GM12878 (cell line): ENCODE measurements at regions not wholly inside any gene's neighbourhood (a gene's known extent, or its start where the extent isn't known, plus 50 kb on each side); places are given as distances from the start of the nearest gene placed in this dataset.

Experiments used
- ATAC-seq: fragments of 200-7000 bp; cut with Tn5 transposase; 3 replicates; pipeline ENCODE4 v1.9.1; 2020; ENCODE audit warnings: mild to moderate bottlenecking, moderate library complexity
- BruUV-seq: library from RNA; stranded (reverse); fragments of 400-500 nt; replicated peaks from 2 replicates; lab custom pipeline; 2021; lab: Mats Ljungman, UMichigan
- CTCF ChIA-PET: fragments of 300-600 bp; sonication (Branson Sonifier 250); formaldehyde crosslinking; extraction: SDS; loops from one replicate; lab custom pipeline; 2021; ENCODE audit warnings: inconsistent platforms; lab: Yijun Ruan, JAX
- POLR2A ChIA-PET: fragments of 350-600 bp; formaldehyde crosslinking; extraction: SDS; loops from one replicate; lab custom pipeline; 2021; ENCODE audit warnings: inconsistent platforms; lab: Charles Lee
- RAD21 ChIA-PET: fragments of 300-600 bp; sonication (Branson Sonifier 250); formaldehyde crosslinking; loops from one replicate; lab custom pipeline; 2023; ENCODE audit warnings: antibody characterized with exemption; ENCODE audit not compliant: unreplicated experiment; lab: Charles Lee
- SMC1A ChIA-PET: fragments of 300-600 bp; sonication (Branson Sonifier 250); formaldehyde crosslinking; loops from one replicate; lab custom pipeline; 2023; ENCODE audit not compliant: unreplicated experiment, uncharacterized antibody; lab: Charles Lee
- DNase-seq: peaks from one replicate; pipeline ENCODE4 v3.0.0-alpha.2; 2011; ENCODE audit warnings: low read depth, low spot score
- FAIRE-seq: peaks from 3 replicates; lab custom pipeline; 2011; peaks lifted over from hg19 to GRCh38; lab: Jason Lieb, UNC
- H2AFZ ChIP-seq: 2 replicates; pipeline ENCODE4 v1.6.0; 2011; ENCODE audit warnings: low read depth, low read length, control low read depth; ENCODE audit not compliant: control insufficient read depth
- H3K27ac ChIP-seq: 2 replicates; pipeline ENCODE4 v1.5.1; 2011; ENCODE audit warnings: control low read depth; ENCODE audit not compliant: control insufficient read depth, insufficient read depth
- H3K27me3 ChIP-seq, 2 experiments: replicated peaks in 1 of 2; 2 replicates each; pipeline versions ENCODE4 v1.6.0 to v1.6.1; 2011; ENCODE audit warnings: low read length in 1 of 2; ENCODE audit not compliant: control insufficient read depth in 2 of 2, insufficient read depth in 2 of 2
- H3K36me3 ChIP-seq, 2 experiments: 2 replicates each; pipeline ENCODE4 v1.5.1; 2011; ENCODE audit warnings: low read length in 1 of 2; ENCODE audit not compliant: control insufficient read depth in 2 of 2, insufficient read depth in 2 of 2
- H3K4me1 ChIP-seq: 2 replicates; pipeline ENCODE4 v1.6.1; 2011; ENCODE audit warnings: mild to moderate bottlenecking, low read length, moderate library complexity, mixed read lengths; ENCODE audit not compliant: control insufficient read depth, insufficient read depth
- H3K4me2 ChIP-seq: 2 replicates; pipeline ENCODE4 v1.6.0; 2011; ENCODE audit warnings: control low read depth; ENCODE audit not compliant: control insufficient read depth, insufficient read depth
- H3K4me3 ChIP-seq: fragments of 200-600 bp; sonication (generic); 2 replicates; pipeline ENCODE4 v1.5.1; 2016
- H3K79me2 ChIP-seq: 2 replicates; pipeline ENCODE4 v1.6.0; 2011; ENCODE audit warnings: low read length; ENCODE audit not compliant: control insufficient read depth, insufficient read depth
- H3K9ac ChIP-seq: 2 replicates; pipeline ENCODE4 v1.8.0; 2011; ENCODE audit warnings: low read length, control low read depth, mixed read lengths; ENCODE audit not compliant: control insufficient read depth, insufficient read depth
- H3K9me3 ChIP-seq: replicated peaks from 3 replicates; pipeline ENCODE4 v1.5.1; 2011; ENCODE audit warnings: mild to moderate bottlenecking, low read length; ENCODE audit not compliant: control insufficient read depth, insufficient read depth
- H4K20me1 ChIP-seq: 2 replicates; pipeline ENCODE4 v1.6.0; 2011; ENCODE audit not compliant: control insufficient read depth, insufficient read depth
- CREB1 ChIP-seq: IDR thresholded peaks from 2 replicates; pipeline ENCODE4 v1.6.1; 2012; ENCODE audit warnings: low read depth, mild to moderate bottlenecking, inconsistent platforms
- RBBP5 ChIP-seq: fragments of 200-600 bp; sonication (generic); conservative IDR thresholded peaks from 2 replicates; pipeline ENCODE4 v1.6.1; 2016
- SIN3A ChIP-seq: IDR thresholded peaks from 2 replicates; pipeline ENCODE4 v1.6.1; 2012; ENCODE audit warnings: low read depth, low read length, improper control_type of control experiment
- WGBS: methylation state at CpG from one replicate; pipeline ENCODE4 v1.1.6; 2016; ENCODE audit warnings: low lambda C conversion rate; ENCODE audit not compliant: insufficient replicate concordance, insufficient coverage; ENCODE audit errors: missing lambda C conversion rate; 5-methylcytosine and 5-hydroxymethylcytosine counted together
- in situ Hi-C: fragments of 300-500 bp; cut with MboI; formaldehyde crosslinking; loops from 9 replicates; pipeline ENCODE4 v1.14.3; 2018; ENCODE audit warnings: mixed read lengths
- intact Hi-C: fragments of 100-400 bp; cut with micrococcal nuclease; formaldehyde crosslinking; loops from one replicate; pipeline ENCODE4 v1.14.2; 2022; ENCODE audit not compliant: unreplicated experiment
- TF ChIP-seq, protein P1 (sequence below): fragments of 450-650 bp; IDR thresholded peaks from 2 replicates; pipeline ENCODE4 v1.6.1; 2017; ENCODE audit warnings: low read depth, mild to moderate bottlenecking, moderate library complexity
- TF ChIP-seq, protein P2 (sequence below): IDR thresholded peaks from 2 replicates; pipeline ENCODE4 v1.6.1; 2012; ENCODE audit warnings: improper control_type of control experiment, low read depth, low read length; ENCODE audit not compliant: insufficient replicate concordance
- TF ChIP-seq, protein P3 (sequence below): fragments of 450-650 bp; IDR thresholded peaks from 2 replicates; pipeline ENCODE4 v1.6.1; 2017; ENCODE audit warnings: mild to moderate bottlenecking
- TF ChIP-seq, protein P4 (sequence below): IDR thresholded peaks from 2 replicates; pipeline ENCODE4 v1.6.1; 2011; ENCODE audit warnings: low read depth, low read length, improper control_type of control experiment, borderline replicate concordance

DNA sequence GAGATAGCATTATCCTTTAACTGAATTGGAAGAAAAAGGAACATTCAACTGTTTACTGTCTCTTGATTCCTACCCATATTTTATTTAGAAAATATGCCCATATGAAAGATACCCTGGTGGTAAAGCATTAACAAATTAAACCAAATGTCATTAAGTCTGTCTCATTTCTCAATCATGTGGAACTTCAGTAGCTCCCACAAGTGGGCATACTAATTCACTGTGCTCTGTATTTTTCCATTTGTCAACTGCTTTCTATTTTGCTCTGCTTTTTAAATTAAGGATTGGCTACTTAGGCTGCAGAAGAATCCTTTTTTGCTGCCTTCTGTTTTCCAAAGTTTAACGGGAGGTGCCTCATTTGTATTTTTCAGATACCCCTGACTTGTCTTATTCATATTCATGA is 77.2 kb downstream of the DDIT4L start:
- no peaks in the 10 kb centered on the region for H4K20me1 ChIP-seq
- H3K36me3 ChIP-seq: no peaks in the 10 kb centered on the region
- no peak overlapping the region for H3K9ac ChIP-seq
- no peak for FAIRE-seq
- DNase-seq: no peak
- intact Hi-C loops: no loop called here
- in situ Hi-C loops: no loop called here
- no peaks in the 10 kb centered on the region for H3K9me3 ChIP-seq
- no TSS peak for BruUV-seq
- H3K27me3 ChIP-seq: no peaks in the 10 kb centered on the region
- TF ChIP-seq RBBP5 (no peak), SIN3A (no peak)
- TF ChIP-seq, protein P1, sequence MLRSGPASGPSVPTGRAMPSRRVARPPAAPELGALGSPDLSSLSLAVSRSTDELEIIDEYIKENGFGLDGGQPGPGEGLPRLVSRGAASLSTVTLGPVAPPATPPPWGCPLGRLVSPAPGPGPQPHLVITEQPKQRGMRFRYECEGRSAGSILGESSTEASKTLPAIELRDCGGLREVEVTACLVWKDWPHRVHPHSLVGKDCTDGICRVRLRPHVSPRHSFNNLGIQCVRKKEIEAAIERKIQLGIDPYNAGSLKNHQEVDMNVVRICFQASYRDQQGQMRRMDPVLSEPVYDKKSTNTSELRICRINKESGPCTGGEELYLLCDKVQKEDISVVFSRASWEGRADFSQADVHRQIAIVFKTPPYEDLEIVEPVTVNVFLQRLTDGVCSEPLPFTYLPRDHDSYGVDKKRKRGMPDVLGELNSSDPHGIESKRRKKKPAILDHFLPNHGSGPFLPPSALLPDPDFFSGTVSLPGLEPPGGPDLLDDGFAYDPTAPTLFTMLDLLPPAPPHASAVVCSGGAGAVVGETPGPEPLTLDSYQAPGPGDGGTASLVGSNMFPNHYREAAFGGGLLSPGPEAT: no peak
- no peak for ATAC-seq
- no peak overlapping the region for H3K27ac ChIP-seq
- no peak overlapping the region for H3K4me3 ChIP-seq
- POLR2A ChIA-PET: no interaction called here
- RAD21 ChIA-PET: no interaction called here
- CTCF ChIA-PET: interaction anchor here (1.2 to 2.1 kb wide), 2 partner anchors 10 to 20 kb away, joined by 3 to 10 read pairs; no protein-coding TSS in a partner anchor
- no peaks in the 10 kb centered on the region for H3K79me2 ChIP-seq
- H3K4me1 ChIP-seq: no peaks in the 10 kb centered on the region
- H3K4me2 ChIP-seq: no peak overlapping the region
- H2AFZ ChIP-seq: no peak overlapping the region
- SMC1A ChIA-PET: interaction anchor here (1.0 to 1.4 kb wide), 2 partner anchors 20 to 76 kb away, joined by 3 read pairs; no protein-coding TSS in a partner anchor
- WGBS: 0% methylated on average over 1 of the region's 1 CpG

DNA sequence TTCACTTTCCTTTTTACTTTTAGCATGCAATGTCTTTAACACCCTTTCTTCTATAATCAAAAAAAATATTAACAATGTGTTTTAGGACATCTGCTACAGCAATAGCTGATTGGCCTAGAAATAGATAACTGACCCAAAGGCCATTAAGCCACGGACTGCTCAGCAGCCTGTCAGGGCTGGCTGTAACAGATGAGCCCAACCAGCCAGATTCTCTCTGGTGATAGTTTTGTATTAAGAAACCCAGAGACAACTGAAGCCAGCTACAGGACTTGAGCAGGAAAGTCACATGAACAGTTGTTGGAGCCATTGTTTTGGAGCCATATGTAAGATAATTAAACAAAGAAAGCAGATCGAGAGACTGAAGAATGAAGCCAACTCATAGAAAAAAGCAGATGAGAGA is 80.3 kb downstream of the DDIT4L start:
- ATAC-seq (no peak), FAIRE-seq (no peak), DNase-seq (no peak)
- no TSS peak for BruUV-seq
- intact Hi-C loops (no loop called here), in situ Hi-C loops (no loop called here)
- 33% methylated on average over 2 of the region's 2 CpGs for WGBS
- ChIA-PET SMC1A (interaction anchor here (0.6 to 2.8 kb wide), 3 partner anchors 13 to 121 kb away, joined by 3 to 9 read pairs (median 5); no protein-coding TSS in a partner anchor), RAD21 (no interaction called here), POLR2A (no interaction called here), CTCF (interaction anchor here (1.7 to 1.9 kb wide), 2 partner anchors 10 to 16 kb away, joined by 3 to 4 read pairs; no protein-coding TSS in a partner anchor)
- no peaks in the 10 kb centered on the region for H4K20me1 ChIP-seq
- peaks cover 2% of the 10 kb centered on the region; the same call in 1 of the 2 replicates for H3K4me1 ChIP-seq
- H3K4me2 ChIP-seq: no peak overlapping the region
- no peaks in the 10 kb centered on the region for H3K27me3 ChIP-seq
- H3K79me2 ChIP-seq: no peaks in the 10 kb centered on the region
- H2AFZ ChIP-seq: no peak overlapping the region
- H3K9ac ChIP-seq: no peak overlapping the region
- H3K9me3 ChIP-seq: no peaks in the 10 kb centered on the region
- H3K36me3 ChIP-seq: no peaks in the 10 kb centered on the region
- H3K27ac ChIP-seq: no peak overlapping the region
- no peak overlapping the region for H3K4me3 ChIP-seq
- TF ChIP-seq, protein P2, sequence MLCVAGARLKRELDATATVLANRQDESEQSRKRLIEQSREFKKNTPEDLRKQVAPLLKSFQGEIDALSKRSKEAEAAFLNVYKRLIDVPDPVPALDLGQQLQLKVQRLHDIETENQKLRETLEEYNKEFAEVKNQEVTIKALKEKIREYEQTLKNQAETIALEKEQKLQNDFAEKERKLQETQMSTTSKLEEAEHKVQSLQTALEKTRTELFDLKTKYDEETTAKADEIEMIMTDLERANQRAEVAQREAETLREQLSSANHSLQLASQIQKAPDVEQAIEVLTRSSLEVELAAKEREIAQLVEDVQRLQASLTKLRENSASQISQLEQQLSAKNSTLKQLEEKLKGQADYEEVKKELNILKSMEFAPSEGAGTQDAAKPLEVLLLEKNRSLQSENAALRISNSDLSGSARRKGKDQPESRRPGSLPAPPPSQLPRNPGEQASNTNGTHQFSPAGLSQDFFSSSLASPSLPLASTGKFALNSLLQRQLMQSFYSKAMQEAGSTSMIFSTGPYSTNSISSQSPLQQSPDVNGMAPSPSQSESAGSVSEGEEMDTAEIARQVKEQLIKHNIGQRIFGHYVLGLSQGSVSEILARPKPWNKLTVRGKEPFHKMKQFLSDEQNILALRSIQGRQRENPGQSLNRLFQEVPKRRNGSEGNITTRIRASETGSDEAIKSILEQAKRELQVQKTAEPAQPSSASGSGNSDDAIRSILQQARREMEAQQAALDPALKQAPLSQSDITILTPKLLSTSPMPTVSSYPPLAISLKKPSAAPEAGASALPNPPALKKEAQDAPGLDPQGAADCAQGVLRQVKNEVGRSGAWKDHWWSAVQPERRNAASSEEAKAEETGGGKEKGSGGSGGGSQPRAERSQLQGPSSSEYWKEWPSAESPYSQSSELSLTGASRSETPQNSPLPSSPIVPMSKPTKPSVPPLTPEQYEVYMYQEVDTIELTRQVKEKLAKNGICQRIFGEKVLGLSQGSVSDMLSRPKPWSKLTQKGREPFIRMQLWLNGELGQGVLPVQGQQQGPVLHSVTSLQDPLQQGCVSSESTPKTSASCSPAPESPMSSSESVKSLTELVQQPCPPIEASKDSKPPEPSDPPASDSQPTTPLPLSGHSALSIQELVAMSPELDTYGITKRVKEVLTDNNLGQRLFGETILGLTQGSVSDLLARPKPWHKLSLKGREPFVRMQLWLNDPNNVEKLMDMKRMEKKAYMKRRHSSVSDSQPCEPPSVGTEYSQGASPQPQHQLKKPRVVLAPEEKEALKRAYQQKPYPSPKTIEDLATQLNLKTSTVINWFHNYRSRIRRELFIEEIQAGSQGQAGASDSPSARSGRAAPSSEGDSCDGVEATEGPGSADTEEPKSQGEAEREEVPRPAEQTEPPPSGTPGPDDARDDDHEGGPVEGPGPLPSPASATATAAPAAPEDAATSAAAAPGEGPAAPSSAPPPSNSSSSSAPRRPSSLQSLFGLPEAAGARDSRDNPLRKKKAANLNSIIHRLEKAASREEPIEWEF: no peak
- TF ChIP-seq CREB1: no peak
- TF ChIP-seq, protein P3, sequence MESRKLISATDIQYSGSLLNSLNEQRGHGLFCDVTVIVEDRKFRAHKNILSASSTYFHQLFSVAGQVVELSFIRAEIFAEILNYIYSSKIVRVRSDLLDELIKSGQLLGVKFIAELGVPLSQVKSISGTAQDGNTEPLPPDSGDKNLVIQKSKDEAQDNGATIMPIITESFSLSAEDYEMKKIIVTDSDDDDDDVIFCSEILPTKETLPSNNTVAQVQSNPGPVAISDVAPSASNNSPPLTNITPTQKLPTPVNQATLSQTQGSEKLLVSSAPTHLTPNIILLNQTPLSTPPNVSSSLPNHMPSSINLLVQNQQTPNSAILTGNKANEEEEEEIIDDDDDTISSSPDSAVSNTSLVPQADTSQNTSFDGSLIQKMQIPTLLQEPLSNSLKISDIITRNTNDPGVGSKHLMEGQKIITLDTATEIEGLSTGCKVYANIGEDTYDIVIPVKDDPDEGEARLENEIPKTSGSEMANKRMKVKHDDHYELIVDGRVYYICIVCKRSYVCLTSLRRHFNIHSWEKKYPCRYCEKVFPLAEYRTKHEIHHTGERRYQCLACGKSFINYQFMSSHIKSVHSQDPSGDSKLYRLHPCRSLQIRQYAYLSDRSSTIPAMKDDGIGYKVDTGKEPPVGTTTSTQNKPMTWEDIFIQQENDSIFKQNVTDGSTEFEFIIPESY: no peak
- TF ChIP-seq, protein P4, sequence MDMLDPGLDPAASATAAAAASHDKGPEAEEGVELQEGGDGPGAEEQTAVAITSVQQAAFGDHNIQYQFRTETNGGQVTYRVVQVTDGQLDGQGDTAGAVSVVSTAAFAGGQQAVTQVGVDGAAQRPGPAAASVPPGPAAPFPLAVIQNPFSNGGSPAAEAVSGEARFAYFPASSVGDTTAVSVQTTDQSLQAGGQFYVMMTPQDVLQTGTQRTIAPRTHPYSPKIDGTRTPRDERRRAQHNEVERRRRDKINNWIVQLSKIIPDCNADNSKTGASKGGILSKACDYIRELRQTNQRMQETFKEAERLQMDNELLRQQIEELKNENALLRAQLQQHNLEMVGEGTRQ: no peak
